ENCODE measurements at regions not wholly inside any gene's neighbourhood (a gene's known extent, or its start where the extent isn't known, plus 50 kb on each side); places are given as distances from the start of the nearest gene placed in this dataset.

DNA sequence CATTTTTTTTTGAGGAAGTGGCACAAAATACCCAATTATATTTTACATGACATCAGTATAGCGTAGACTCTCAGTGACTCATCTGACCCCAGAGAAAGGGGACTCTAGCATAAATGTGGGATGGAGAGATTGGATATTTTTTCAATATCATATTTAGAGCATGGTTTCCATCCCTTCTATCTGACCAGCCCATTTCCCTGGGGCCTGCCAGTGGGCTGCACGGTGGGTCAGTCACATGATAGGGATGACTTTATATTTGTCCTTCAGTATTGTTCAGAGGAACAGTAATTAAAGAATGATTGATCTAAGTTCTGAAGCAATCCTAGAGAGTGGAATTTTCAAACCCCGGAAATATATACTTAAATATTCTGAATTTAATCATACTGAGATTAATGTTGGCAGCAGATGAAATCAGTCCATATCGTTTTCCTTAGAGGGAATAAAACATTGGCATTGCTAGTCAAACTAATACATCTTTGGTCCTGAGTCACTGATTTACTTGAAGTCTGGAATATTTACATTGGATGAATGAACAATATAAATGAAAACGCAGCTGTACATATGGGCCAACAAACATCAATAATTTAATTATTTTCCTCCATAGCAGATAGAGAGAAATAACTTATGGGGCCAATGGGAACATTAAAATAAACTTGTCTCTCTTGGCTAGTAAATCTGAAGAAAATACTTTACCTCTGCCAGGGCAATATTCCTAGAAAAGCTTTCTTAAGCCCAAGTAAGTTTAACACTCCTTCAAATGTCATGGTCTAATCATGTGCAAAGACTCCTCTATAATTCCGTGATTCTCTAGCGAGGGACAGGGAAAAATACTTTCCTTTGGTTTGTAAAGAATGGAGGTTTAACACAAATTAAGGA, 563.6 kb upstream of the PKDCC start:
- no peak overlapping the region for H3K4me3 ChIP-seq
- H3K27me3 ChIP-seq = no peaks in the 10 kb centered on the region
- TF ChIP-seq Cebpa-rat (IDR thresholded peaks at IDR 0.05) = no peak
- no peak overlapping the region for H3K9ac ChIP-seq
- H3K9me3 ChIP-seq (replicated peaks in 1 of 11) = 0 out of 22 replicates have a peak, but pooled peaks cover 0 to 6% (median 0%) of the 10 kb centered on the region in 11 experiments
- no peak overlapping the region for H3K4me2 ChIP-seq
- peaks cover 11 to 17% (median 16%) of the 10 kb centered on the region in 10 experiments for H3K4me1 ChIP-seq
- no peaks in the 10 kb centered on the region for H4K20me1 ChIP-seq
- H3K27ac ChIP-seq = no peak overlapping the region
- H3K36me3 ChIP-seq = no peaks in the 10 kb centered on the region

DNA sequence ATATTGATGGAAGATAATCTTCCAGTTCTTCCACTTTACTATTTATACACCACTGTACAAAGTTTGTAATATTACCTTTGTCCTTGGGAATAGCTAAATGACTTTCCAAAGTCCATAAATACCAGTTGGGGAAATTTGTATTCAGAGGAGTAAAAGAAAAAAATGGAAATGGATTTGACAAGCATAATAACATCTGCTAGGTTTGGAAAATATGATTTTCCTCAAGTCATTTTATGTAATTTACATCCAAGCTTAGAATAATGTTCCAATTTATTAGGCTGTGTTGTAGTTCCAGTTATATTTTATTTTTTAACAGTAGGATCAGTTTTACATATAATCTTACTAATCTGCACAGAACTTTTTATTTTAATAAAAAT, 563.0 kb upstream of the PKDCC start:
- Histone ChIP-seq H3K4me2 (no peak overlapping the region), H3K27me3 (no peaks in the 10 kb centered on the region), H3K9ac (no peak overlapping the region), H3K4me1 (peaks cover 16 to 23% (median 22%) of the 10 kb centered on the region in 10 experiments), H3K36me3 (no peaks in the 10 kb centered on the region), H3K27ac (no peak overlapping the region), H3K9me3 (replicated peaks in 1 of 11) (peaks cover 0 to 6% (median 0%) of the 10 kb centered on the region in 11 experiments; a peak in 2 of 22 replicates), H4K20me1 (no peaks in the 10 kb centered on the region), H3K4me3 (no peak overlapping the region)
- TF ChIP-seq Cebpa-rat (IDR thresholded peaks at IDR 0.05) = no peak

DNA sequence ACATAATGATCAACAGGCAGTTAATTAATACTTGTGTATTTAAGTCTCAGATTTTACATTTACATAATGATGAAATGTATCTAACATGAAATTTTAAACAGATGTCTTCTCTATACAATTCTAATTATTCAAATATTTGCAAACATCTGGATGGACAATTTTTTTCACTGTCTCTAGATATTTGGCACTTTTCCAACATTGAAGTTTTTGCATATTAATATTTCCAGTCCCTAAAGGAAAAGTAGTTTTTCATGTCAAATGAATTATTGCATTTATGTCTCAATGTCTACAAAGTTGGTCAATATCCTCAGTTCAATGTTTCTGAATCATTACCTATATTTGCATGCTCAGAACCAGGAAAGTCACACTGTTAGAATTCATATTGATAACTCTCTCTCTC, 560.9 kb upstream of the PKDCC start:
- Histone ChIP-seq H3K4me2 (no peak overlapping the region), H3K36me3 (no peaks in the 10 kb centered on the region), H3K27ac (no peak overlapping the region), H4K20me1 (no peaks in the 10 kb centered on the region), H3K27me3 (no peaks in the 10 kb centered on the region), H3K4me3 (no peak overlapping the region), H3K9ac (no peak overlapping the region), H3K4me1 (peaks cover 16 to 39% (median 24%) of the 10 kb centered on the region in 10 experiments), H3K9me3 (replicated peaks in 1 of 11) (peaks cover 0 to 15% (median 2%) of the 10 kb centered on the region in 11 experiments; a peak in 5 of 22 replicates)
- TF ChIP-seq Cebpa-rat (IDR thresholded peaks at IDR 0.05) = no peak

DNA sequence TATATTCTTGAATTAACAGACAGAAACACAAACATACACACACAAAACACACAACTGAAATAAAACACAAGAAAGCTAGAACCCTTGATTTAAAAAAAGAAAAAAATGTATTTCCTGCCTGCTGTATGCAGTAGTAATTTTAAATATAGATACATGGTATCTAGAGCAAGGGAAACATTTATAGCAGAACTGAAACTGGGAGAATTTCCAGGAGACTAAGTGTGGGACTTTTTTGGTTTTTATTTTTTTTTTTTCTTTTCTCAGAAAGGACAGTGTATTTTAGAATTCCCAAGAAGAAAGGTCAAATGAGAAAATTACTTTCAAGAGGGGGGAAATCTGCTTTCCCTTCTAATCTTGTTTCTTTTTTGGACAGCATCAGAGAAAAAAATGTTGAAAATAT, 558.9 kb upstream of the PKDCC start:
- H3K27me3 ChIP-seq = no peaks in the 10 kb centered on the region

DNA sequence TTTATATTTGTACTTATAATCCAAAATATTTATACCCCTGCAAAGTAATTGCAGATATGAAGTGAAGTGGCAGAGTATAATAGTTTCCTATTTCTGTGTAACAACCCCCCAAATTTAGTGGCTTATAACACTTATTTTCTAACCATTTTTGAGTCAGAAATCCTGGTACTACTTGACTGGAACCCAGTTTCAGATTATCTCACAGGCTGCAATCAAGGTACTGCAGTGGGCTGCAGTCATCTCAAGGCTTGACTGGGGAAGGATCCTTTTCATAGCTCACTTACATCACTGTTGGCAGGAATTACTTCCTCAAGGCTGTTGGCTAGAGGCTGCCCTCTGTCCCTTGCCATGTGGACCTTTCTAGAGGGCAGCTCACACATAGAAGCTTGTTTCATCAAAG, 558.2 kb upstream of the PKDCC start:
- Histone ChIP-seq H3K36me3 (0 out of 22 replicates have a peak, but pooled peaks cover 0 to 7% (median 0%) of the 10 kb centered on the region in 11 experiments), H3K9me3 (replicated peaks in 1 of 11) (peaks cover 14 to 31% (median 19%) of the 10 kb centered on the region in 11 experiments), H3K27ac (no peak overlapping the region), H3K9ac (no peak overlapping the region), H4K20me1 (no peaks in the 10 kb centered on the region), H3K4me3 (no peak overlapping the region), H3K4me2 (peak overlapping the region in 8 of 11 experiments; percentile 13 to 81 (median 46); a peak in 12 of 22 replicates), H3K4me1 (peaks cover 16 to 39% (median 24%) of the 10 kb centered on the region in 10 experiments), H3K27me3 (no peaks in the 10 kb centered on the region)
- no peak for TF ChIP-seq Cebpa-rat (IDR thresholded peaks at IDR 0.05)

More for the DNA sequence above, 558.9 kb upstream of the PKDCC start:
- H3K27ac ChIP-seq = peak overlapping the region in 2 of 11 experiments; percentile 4 to 5; a peak in 2 of 22 replicates
- H3K36me3 ChIP-seq = 0 out of 22 replicates have a peak, but pooled peaks cover 0 to under 1% (median 0%) of the 10 kb centered on the region in 11 experiments
- H3K4me3 ChIP-seq = no peak overlapping the region
- peak overlapping the region; percentile 1 to 81 (median 52); a peak in 19 of 22 replicates for H3K4me2 ChIP-seq
- H3K4me1 ChIP-seq = peaks cover 16 to 39% (median 24%) of the 10 kb centered on the region in 10 experiments
- H4K20me1 ChIP-seq = no peaks in the 10 kb centered on the region
- TF ChIP-seq Cebpa-rat (IDR thresholded peaks at IDR 0.05) = no peak
- no peak overlapping the region; a peak in 1 of 22 replicates for H3K9ac ChIP-seq
- peaks cover 6 to 23% (median 12%) of the 10 kb centered on the region in 11 experiments for H3K9me3 ChIP-seq (replicated peaks in 1 of 11)

DNA sequence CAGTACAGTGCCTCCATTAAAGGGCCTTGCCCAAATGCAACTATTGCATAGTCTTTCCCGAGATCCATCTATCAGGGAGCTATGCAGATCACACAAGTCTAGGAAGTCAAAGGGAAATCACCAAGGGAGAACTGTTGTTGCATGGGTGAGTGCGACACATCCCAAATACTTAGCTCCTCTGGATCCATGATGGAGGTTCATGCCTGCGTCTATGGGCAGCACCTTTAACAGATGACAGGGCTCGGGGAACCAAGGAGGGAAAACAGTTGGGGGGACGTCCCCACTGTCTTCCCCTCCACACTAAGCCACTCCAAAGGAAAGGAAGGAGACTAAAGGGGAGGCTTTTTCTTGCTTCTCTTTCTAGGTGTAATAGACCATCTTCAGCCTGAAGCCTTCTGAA, 552.8 kb upstream of the PKDCC start:
- no peak overlapping the region for H3K9ac ChIP-seq
- no peaks in the 10 kb centered on the region for H4K20me1 ChIP-seq
- peaks cover 0 to 13% (median 2%) of the 10 kb centered on the region in 10 experiments; a peak in 9 of 20 replicates for H3K4me1 ChIP-seq
- no peak for TF ChIP-seq Cebpa-rat (IDR thresholded peaks at IDR 0.05)
- H3K36me3 ChIP-seq = peaks cover 0 to 9% (median 0%) of the 10 kb centered on the region in 11 experiments; a peak in 3 of 22 replicates
- no peak overlapping the region for H3K4me2 ChIP-seq
- no peaks in the 10 kb centered on the region for H3K27me3 ChIP-seq
- no peak overlapping the region for H3K27ac ChIP-seq
- H3K9me3 ChIP-seq (replicated peaks in 1 of 11) = peaks cover 62 to 82% (median 70%) of the 10 kb centered on the region in 11 experiments
- peak overlapping the region in 2 of 10 experiments; percentile 31 to 38; a peak in 2 of 20 replicates for H3K4me3 ChIP-seq

DNA sequence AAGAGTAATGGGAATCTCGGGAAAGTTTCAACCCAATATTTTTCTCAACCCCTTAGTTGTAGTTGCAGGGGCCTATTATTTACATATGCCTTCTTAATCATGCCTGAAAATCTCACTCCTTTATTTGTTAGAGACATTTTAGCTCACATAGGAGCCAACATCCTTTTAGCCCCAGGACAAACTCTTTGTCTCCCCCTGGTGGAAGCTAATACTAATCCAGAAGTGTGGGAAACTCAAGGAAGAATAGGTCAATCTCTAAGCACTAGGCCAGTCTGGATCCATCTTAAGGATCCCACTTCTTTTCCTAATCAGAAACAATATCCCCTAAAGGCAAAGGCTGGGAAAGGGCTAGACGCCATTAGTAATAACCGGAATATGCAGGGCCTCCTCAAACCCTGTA, 550.9 kb upstream of the PKDCC start:
- Histone ChIP-seq H3K4me3 (no peak overlapping the region), H3K4me1 (no peaks in the 10 kb centered on the region), H3K27ac (no peak overlapping the region), H3K4me2 (no peak overlapping the region), H3K27me3 (no peaks in the 10 kb centered on the region), H4K20me1 (no peaks in the 10 kb centered on the region), H3K36me3 (peaks cover 0 to 9% (median 0%) of the 10 kb centered on the region in 11 experiments; a peak in 3 of 22 replicates), H3K9me3 (replicated peaks in 1 of 11) (peaks cover 81 to 93% (median 88%) of the 10 kb centered on the region in 11 experiments), H3K9ac (no peak overlapping the region)
- TF ChIP-seq Cebpa-rat (IDR thresholded peaks at IDR 0.05) = no peak

DNA sequence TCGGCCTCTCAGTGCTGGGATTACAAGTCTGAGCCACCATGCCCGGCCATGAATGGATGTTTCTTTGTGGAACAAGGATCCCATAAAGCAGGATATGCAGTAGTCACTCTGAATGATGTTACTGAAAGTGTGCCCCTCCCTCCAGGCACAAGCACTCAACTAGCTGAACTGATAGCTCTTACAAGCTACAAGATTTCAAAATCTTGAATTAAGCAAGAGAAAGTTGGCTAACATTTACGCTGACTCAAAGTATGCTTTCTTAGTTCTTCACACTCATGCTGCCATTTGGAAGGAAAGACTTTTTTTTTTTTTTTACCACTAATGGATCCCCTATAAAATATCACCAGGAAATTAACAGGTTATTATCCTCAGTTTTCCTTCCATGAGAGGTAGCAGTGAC, 549.0 kb upstream of the PKDCC start:
- no peaks in the 10 kb centered on the region for H3K27me3 ChIP-seq
- H3K4me3 ChIP-seq = no peak overlapping the region
- H3K4me2 ChIP-seq = no peak overlapping the region
- H3K9me3 ChIP-seq (replicated peaks in 1 of 11) = peaks cover 83 to 90% (median 88%) of the 10 kb centered on the region in 11 experiments
- no peaks in the 10 kb centered on the region for H4K20me1 ChIP-seq
- no peak overlapping the region for H3K27ac ChIP-seq
- no peak overlapping the region for H3K9ac ChIP-seq
- peaks cover 0 to 9% (median 0%) of the 10 kb centered on the region in 11 experiments; a peak in 3 of 22 replicates for H3K36me3 ChIP-seq
- no peaks in the 10 kb centered on the region for H3K4me1 ChIP-seq
- no peak for TF ChIP-seq Cebpa-rat (IDR thresholded peaks at IDR 0.05)

DNA sequence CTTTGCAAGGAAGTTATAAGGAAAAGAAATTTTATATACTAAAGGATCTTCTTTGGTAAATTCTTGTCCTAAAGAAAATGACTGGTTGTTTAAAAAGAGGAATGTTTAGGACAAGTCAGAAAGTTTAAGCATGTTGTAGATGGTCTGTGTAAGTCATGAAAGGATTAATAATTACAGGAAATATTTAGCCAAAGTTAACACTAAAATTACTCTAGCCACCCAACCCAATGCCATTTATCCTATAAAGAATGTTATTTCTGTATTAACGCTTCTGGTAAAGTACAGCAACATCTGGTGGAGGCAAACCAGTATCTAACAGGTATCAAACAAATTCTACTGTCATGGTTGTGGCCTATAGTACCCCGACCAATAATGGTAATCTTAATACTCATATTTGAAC, 546.9 kb upstream of the PKDCC start:
- Histone ChIP-seq H3K27me3 (no peaks in the 10 kb centered on the region), H4K20me1 (no peaks in the 10 kb centered on the region), H3K4me1 (no peaks in the 10 kb centered on the region), H3K36me3 (0 out of 22 replicates have a peak, but pooled peaks cover 0 to 4% (median 0%) of the 10 kb centered on the region in 11 experiments), H3K9me3 (replicated peaks in 1 of 11) (peaks cover 62 to 69% (median 67%) of the 10 kb centered on the region in 11 experiments), H3K9ac (no peak overlapping the region), H3K4me3 (0 out of 20 replicates have a peak overlapping the region, but pooled peaks of 2 of the 10 experiments have one; percentile 4 to 26), H3K4me2 (no peak overlapping the region), H3K27ac (no peak overlapping the region)
- no peak for TF ChIP-seq Cebpa-rat (IDR thresholded peaks at IDR 0.05)
